ENCODE measurements at regions not wholly inside any gene's neighbourhood (a gene's known extent, or its start where the extent isn't known, plus 50 kb on each side); places are given as distances from the start of the nearest gene placed in this dataset.

GRCh38 chr14:98623788-98624415 lies 648.1 kb downstream of the BCL11B start:
- no peak for DNase-seq (ENCODE audit: low read depth)
- no peak overlapping the region for H3K4me3 ChIP-seq (ENCODE audit: control insufficient read depth, low read depth, low read length)
- TF ChIP-seq CTCF (conservative IDR thresholded peaks at IDR 0.05; ENCODE audit: control insufficient read depth, insufficient read depth, low read depth, low read length) = no peak

- no peak for DNase-seq (ENCODE audit: low read depth)
- H3K4me3 ChIP-seq (ENCODE audit: control insufficient read depth, low read depth, low read length) = no peak overlapping the region
- TF ChIP-seq CTCF (conservative IDR thresholded peaks at IDR 0.05; ENCODE audit: control insufficient read depth, insufficient read depth, low read depth, low read length) = no peak
These were observed 638.6 kb downstream of the BCL11B start for GRCh38 chr14:98633380-98633779.

- H3K4me3 ChIP-seq (ENCODE audit: control insufficient read depth, low read depth, low read length) = no peak overlapping the region
- DNase-seq (ENCODE audit: low read depth) = no peak
- no peak for TF ChIP-seq CTCF (conservative IDR thresholded peaks at IDR 0.05; ENCODE audit: control insufficient read depth, insufficient read depth, low read depth, low read length)
These were observed 637.8 kb downstream of the BCL11B start for GRCh38 chr14:98634043-98634820.

- H3K4me3 ChIP-seq (ENCODE audit: control insufficient read depth, low read depth, low read length) = no peak overlapping the region
- TF ChIP-seq CTCF (conservative IDR thresholded peaks at IDR 0.05; ENCODE audit: control insufficient read depth, insufficient read depth, low read depth, low read length) = no peak
- no peak for DNase-seq (ENCODE audit: low read depth)
These were observed 633.6 kb downstream of the BCL11B start for GRCh38 chr14:98638366-98638765.

- no peak overlapping the region for H3K4me3 ChIP-seq (ENCODE audit: control insufficient read depth, low read depth, low read length)
- TF ChIP-seq CTCF (conservative IDR thresholded peaks at IDR 0.05; ENCODE audit: control insufficient read depth, insufficient read depth, low read depth, low read length) = no peak
- no peak for DNase-seq (ENCODE audit: low read depth)
These were observed 624.2 kb downstream of the BCL11B start for GRCh38 chr14:98647754-98648153.

GRCh38 chr14:98651037-98651436 lies 621.0 kb downstream of the BCL11B start:
- no peak overlapping the region for H3K4me3 ChIP-seq (ENCODE audit: control insufficient read depth, low read depth, low read length)
- TF ChIP-seq CTCF (conservative IDR thresholded peaks at IDR 0.05; ENCODE audit: control insufficient read depth, insufficient read depth, low read depth, low read length) = no peak
- no peak for DNase-seq (ENCODE audit: low read depth)

Measured in fibroblast of mammary gland (primary cell).